GM13977 (cell line): ENCODE measurements at regions not wholly inside any gene's neighbourhood (a gene's known extent, or its start where the extent isn't known, plus 50 kb on each side); places are given as distances from the start of the nearest gene placed in this dataset.

Experiments used
- DNase-seq: peaks from one replicate; pipeline ENCODE4 v3.0.0; 2012; ENCODE audit warnings: low spot score
- CTCF ChIP-seq: IDR thresholded peaks from 2 replicates; pipeline ENCODE4 v1.5.1; 2012; ENCODE audit warnings: mild to moderate bottlenecking, control low read depth; ENCODE audit not compliant: insufficient read depth; ENCODE audit errors: extremely low read depth, missing control alignments
- in situ Hi-C: fragments of 300-500 bp; cut with MboI; formaldehyde crosslinking; loops from one replicate; pipeline ENCODE4 v1.12.0; 2022; ENCODE audit warnings: low sequenced_read_pairs, low pct_unique_long_range_greater_than_20kb, mixed read lengths, inconsistent platforms; ENCODE audit not compliant: unreplicated experiment

GRCh38 chr3:39744746-39745145, 64.7 kb upstream of the MYRIP start:
- no peak for DNase-seq
- in situ Hi-C loops: no loop called here
- no peak for TF ChIP-seq CTCF

GRCh38 chr3:39748002-39748401, 61.4 kb upstream of the MYRIP start:
- no peak for TF ChIP-seq CTCF
- no peak for DNase-seq
- in situ Hi-C loops: no loop called here

- DNase-seq: no peak
- no peak for TF ChIP-seq CTCF
- in situ Hi-C loops: no loop called here
These were observed 60.6 kb upstream of the MYRIP start for GRCh38 chr3:39748763-39749162.

GRCh38 chr3:39750712-39751111, 58.7 kb upstream of the MYRIP start:
- DNase-seq: no peak
- no peak for TF ChIP-seq CTCF
- in situ Hi-C loops: no loop called here

GRCh38 chr3:39751286-39751685, 58.1 kb upstream of the MYRIP start:
- in situ Hi-C loops: no loop called here
- DNase-seq: no peak
- TF ChIP-seq CTCF: no peak

- in situ Hi-C loops: no loop called here
These were observed 57.3 kb upstream of the MYRIP start for GRCh38 chr3:39752019-39752637.

More at GRCh38 chr3:39752019-39752637, 57.3 kb upstream of the MYRIP start:
- DNase-seq: no peak
- TF ChIP-seq CTCF: no peak
